SJCRH30 (cell line): ENCODE measurements at regions not wholly inside any gene's neighbourhood (a gene's known extent, or its start where the extent isn't known, plus 50 kb on each side); places are given as distances from the start of the nearest gene placed in this dataset.
A peak's percentile ranks its signal among the peaks of the same experiment; 100 is the strongest.

Experiments used
- DNase-seq, 2 experiments: peaks; one replicate each; pipeline ENCODE4 v3.0.0-alpha.2; 2015 to 2020
- H3K27ac ChIP-seq: fragments of 250-450 bp; sonication (Bioruptor Pico); 2 replicates; pipeline ENCODE4 v1.5.1; 2020; ENCODE audit warnings: mild to moderate bottlenecking, moderate library complexity
- H3K27me3 ChIP-seq: fragments of 250-450 bp; sonication (Bioruptor Pico); 2 replicates; pipeline ENCODE4 v1.5.1; 2020; ENCODE audit warnings: mild to moderate bottlenecking, moderate library complexity
- H3K36me3 ChIP-seq: fragments of 250-450 bp; sonication (Bioruptor Pico); 2 replicates; pipeline ENCODE4 v1.5.1; 2020; ENCODE audit warnings: mild to moderate bottlenecking, moderate library complexity
- H3K4me1 ChIP-seq: fragments of 250-450 bp; sonication (Bioruptor Pico); 2 replicates; pipeline ENCODE4 v1.5.1; 2020; ENCODE audit warnings: mild to moderate bottlenecking, moderate library complexity
- H3K4me3 ChIP-seq: fragments of 250-450 bp; sonication (Bioruptor Pico); 2 replicates; pipeline ENCODE4 v1.5.1; 2020; ENCODE audit warnings: mild to moderate bottlenecking, moderate library complexity
- H3K9me3 ChIP-seq: fragments of 250-450 bp; sonication (Bioruptor Pico); replicated peaks from 2 replicates; pipeline ENCODE4 v1.5.1; 2020; ENCODE audit warnings: mild to moderate bottlenecking, moderate library complexity

GRCh38 chr7:26444555-26444954, 152.9 kb downstream of the SNX10 start:
- no peaks in the 10 kb centered on the region for H3K9me3 ChIP-seq
- no peaks in the 10 kb centered on the region for H3K36me3 ChIP-seq
- no peaks in the 10 kb centered on the region for H3K4me1 ChIP-seq
- H3K27ac ChIP-seq = no peak overlapping the region
- peaks cover 17% of the 10 kb centered on the region; the same call in 1 of the 2 replicates for H3K27me3 ChIP-seq
- no peak for DNase-seq
- no peak overlapping the region for H3K4me3 ChIP-seq

- no peaks in the 10 kb centered on the region for H3K9me3 ChIP-seq
- no peaks in the 10 kb centered on the region for H3K36me3 ChIP-seq
- H3K4me3 ChIP-seq = no peak overlapping the region
- H3K27me3 ChIP-seq = peaks cover 17% of the 10 kb centered on the region; the same call in 1 of the 2 replicates
- no peak overlapping the region for H3K27ac ChIP-seq
- DNase-seq = no peak
- H3K4me1 ChIP-seq = no peaks in the 10 kb centered on the region
Observed at GRCh38 chr7:26447116-26447515, 155.5 kb downstream of the SNX10 start.

GRCh38 chr7:26449175-26450165, 157.8 kb downstream of the SNX10 start:
- no peaks in the 10 kb centered on the region for H3K9me3 ChIP-seq
- H3K27me3 ChIP-seq = peaks cover 10% of the 10 kb centered on the region
- H3K4me1 ChIP-seq = no peaks in the 10 kb centered on the region
- peak in 1 of 2 experiments; percentile 13 for DNase-seq
- no peak overlapping the region for H3K4me3 ChIP-seq
- no peaks in the 10 kb centered on the region for H3K36me3 ChIP-seq
- H3K27ac ChIP-seq = no peak overlapping the region

GRCh38 chr7:26451997-26452396, 160.3 kb downstream of the SNX10 start:
- DNase-seq = no peak
- H3K4me1 ChIP-seq = no peaks in the 10 kb centered on the region; the same call in 1 of the 2 replicates

GRCh38 chr7:26454180-26454579, 162.5 kb downstream of the SNX10 start:
- Histone ChIP-seq H3K4me3 (no peak overlapping the region), H3K36me3 (no peaks in the 10 kb centered on the region), H3K9me3 (no peaks in the 10 kb centered on the region), H3K4me1 (peaks cover 7% of the 10 kb centered on the region), H3K27ac (no peak overlapping the region), H3K27me3 (peaks cover 5% of the 10 kb centered on the region; the same call in 1 of the 2 replicates)
- DNase-seq = no peak

More at GRCh38 chr7:26451997-26452396, 160.3 kb downstream of the SNX10 start:
- Histone ChIP-seq H3K27me3 (peaks cover 5% of the 10 kb centered on the region; the same call in 1 of the 2 replicates), H3K9me3 (no peaks in the 10 kb centered on the region), H3K27ac (no peak overlapping the region), H3K36me3 (no peaks in the 10 kb centered on the region), H3K4me3 (no peak overlapping the region)

- H3K36me3 ChIP-seq = no peaks in the 10 kb centered on the region
- peaks cover 15% of the 10 kb centered on the region for H3K4me1 ChIP-seq
- H3K27me3 ChIP-seq = peaks cover 5% of the 10 kb centered on the region; the same call in 1 of the 2 replicates
- H3K4me3 ChIP-seq = no peak overlapping the region
- no peaks in the 10 kb centered on the region for H3K9me3 ChIP-seq
- DNase-seq = peak; percentile 27 to 52
- H3K27ac ChIP-seq = 0 out of 2 replicates have a peak overlapping the region, but pooled peaks have one; percentile 3
Observed at GRCh38 chr7:26457696-26458327, 166.2 kb downstream of the SNX10 start.

GRCh38 chr7:26458466-26459145, 166.9 kb downstream of the SNX10 start:
- no peak for DNase-seq
- Histone ChIP-seq H3K36me3 (no peaks in the 10 kb centered on the region), H3K9me3 (no peaks in the 10 kb centered on the region), H3K4me1 (peaks cover 15% of the 10 kb centered on the region), H3K27me3 (peaks cover 5% of the 10 kb centered on the region; the same call in 1 of the 2 replicates), H3K4me3 (no peak overlapping the region), H3K27ac (no peak overlapping the region)

GRCh38 chr7:26459540-26460193, 168.0 kb downstream of the SNX10 start:
- no peaks in the 10 kb centered on the region for H3K9me3 ChIP-seq

GRCh38 chr7:26460351-26461085, 168.9 kb downstream of the SNX10 start:
- no peaks in the 10 kb centered on the region for H3K27me3 ChIP-seq
- no peaks in the 10 kb centered on the region for H3K36me3 ChIP-seq
- DNase-seq = peak in 1 of 2 experiments; percentile 8

More at GRCh38 chr7:26459540-26460193, 168.0 kb downstream of the SNX10 start:
- H3K27me3 ChIP-seq = no peaks in the 10 kb centered on the region; the same call in 1 of the 2 replicates
- no peak overlapping the region for H3K4me3 ChIP-seq
- no peak for DNase-seq
- H3K36me3 ChIP-seq = no peaks in the 10 kb centered on the region
- no peak overlapping the region for H3K27ac ChIP-seq
- peaks cover 15% of the 10 kb centered on the region for H3K4me1 ChIP-seq

GRCh38 chr7:26461518-26461917, 169.9 kb downstream of the SNX10 start:
- H3K27me3 ChIP-seq = no peaks in the 10 kb centered on the region; the same call in 1 of the 2 replicates
- no peaks in the 10 kb centered on the region for H3K9me3 ChIP-seq

More at GRCh38 chr7:26460351-26461085, 168.9 kb downstream of the SNX10 start:
- 0 out of 2 replicates have a peak overlapping the region, but pooled peaks have one; percentile 2 for H3K27ac ChIP-seq
- H3K4me3 ChIP-seq = no peak overlapping the region
- peaks cover 15% of the 10 kb centered on the region for H3K4me1 ChIP-seq
- H3K9me3 ChIP-seq = no peaks in the 10 kb centered on the region

GRCh38 chr7:26466007-26466406, 174.3 kb downstream of the SNX10 start:
- Histone ChIP-seq H3K27ac (no peak overlapping the region), H3K36me3 (no peaks in the 10 kb centered on the region), H3K27me3 (peaks cover 8% of the 10 kb centered on the region; the same call in 1 of the 2 replicates), H3K4me1 (no peaks in the 10 kb centered on the region), H3K4me3 (no peak overlapping the region), H3K9me3 (no peaks in the 10 kb centered on the region)
- no peak for DNase-seq

More at GRCh38 chr7:26461518-26461917, 169.9 kb downstream of the SNX10 start:
- Histone ChIP-seq H3K4me3 (no peak overlapping the region), H3K4me1 (peaks cover 15% of the 10 kb centered on the region), H3K27ac (no peak overlapping the region), H3K36me3 (no peaks in the 10 kb centered on the region)
- DNase-seq = no peak

GRCh38 chr7:26467104-26467503, 175.4 kb downstream of the SNX10 start:
- no peak overlapping the region for H3K27ac ChIP-seq
- no peak for DNase-seq
- H3K36me3 ChIP-seq = no peaks in the 10 kb centered on the region
- no peaks in the 10 kb centered on the region for H3K4me1 ChIP-seq
- H3K9me3 ChIP-seq = no peaks in the 10 kb centered on the region
- H3K27me3 ChIP-seq = peaks cover 11% of the 10 kb centered on the region; the same call in 1 of the 2 replicates
- H3K4me3 ChIP-seq = no peak overlapping the region

- H3K4me1 ChIP-seq = no peaks in the 10 kb centered on the region
- H3K36me3 ChIP-seq = no peaks in the 10 kb centered on the region
Observed at GRCh38 chr7:26467541-26467940, 175.9 kb downstream of the SNX10 start.

More at GRCh38 chr7:26467541-26467940, 175.9 kb downstream of the SNX10 start:
- H3K27ac ChIP-seq = no peak overlapping the region
- no peak for DNase-seq
- H3K27me3 ChIP-seq = peaks cover 11% of the 10 kb centered on the region; the same call in 1 of the 2 replicates
- no peak overlapping the region for H3K4me3 ChIP-seq
- no peaks in the 10 kb centered on the region for H3K9me3 ChIP-seq
